ENCODE measurements at regions not wholly inside any gene's neighbourhood (a gene's known extent, or its start where the extent isn't known, plus 50 kb on each side); places are given as distances from the start of the nearest gene placed in this dataset.

- TF ChIP-seq EP300 (conservative IDR thresholded peaks at IDR 0.05; ENCODE audit: poor library complexity, severe bottlenecking) (no peak), CTCF (IDR thresholded peaks at IDR 0.05; ENCODE audit: poor library complexity, severe bottlenecking) (no peak), POLR2AphosphoS5 (IDR thresholded peaks at IDR 0.05) (no peak), EZH2 (IDR thresholded peaks at IDR 0.05; ENCODE audit: borderline replicate concordance, insufficient read depth, low read length, poor library complexity, severe bottlenecking) (no peak), REST (IDR thresholded peaks at IDR 0.05; ENCODE audit: borderline replicate concordance) (no peak)
Measured at GRCh38 chr2:184528119-184528518, 70.2 kb upstream of the ZNF804A start.
